Putamen (tissue), 1 donor: ENCODE measurements at regions not wholly inside any gene's neighbourhood (a gene's known extent, or its start where the extent isn't known, plus 50 kb on each side); places are given as distances from the start of the nearest gene placed in this dataset.
"Not testable (repeated sequence)": the region's sequence is repeated elsewhere in the genome, so short reads cannot be mapped to it uniquely, and the experiment has no call there.

Experiments used
- DNase-seq: peaks from one replicate; pipeline ENCODE4 v3.0.0-alpha.2; 2016; ENCODE audit warnings: low spot score

DNA sequence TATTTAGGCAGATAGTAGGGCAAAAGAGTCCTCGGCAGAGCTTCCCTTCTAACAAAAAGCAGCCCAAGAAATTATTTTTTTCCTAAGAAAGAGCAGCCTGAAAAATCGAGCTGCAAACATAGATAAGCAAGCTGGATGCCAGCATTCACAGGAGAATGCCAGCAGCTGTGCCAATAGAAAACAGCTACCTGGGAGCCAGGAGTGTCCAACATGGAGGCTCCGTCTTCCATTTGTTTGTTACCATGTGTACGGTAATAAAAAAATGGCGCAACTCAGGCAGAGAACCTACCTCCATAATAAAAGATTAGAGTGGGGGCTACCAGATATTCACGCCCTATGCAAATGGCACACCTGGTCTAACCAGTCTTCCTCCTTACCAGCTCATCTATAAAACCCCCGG is 77.6 kb upstream of the IPO5 start:
- DNase-seq: no peak

- DNase-seq: no peak
These were observed 74.8 kb upstream of the IPO5 start for GRCh38 chr13:97878431-97879375.

DNA sequence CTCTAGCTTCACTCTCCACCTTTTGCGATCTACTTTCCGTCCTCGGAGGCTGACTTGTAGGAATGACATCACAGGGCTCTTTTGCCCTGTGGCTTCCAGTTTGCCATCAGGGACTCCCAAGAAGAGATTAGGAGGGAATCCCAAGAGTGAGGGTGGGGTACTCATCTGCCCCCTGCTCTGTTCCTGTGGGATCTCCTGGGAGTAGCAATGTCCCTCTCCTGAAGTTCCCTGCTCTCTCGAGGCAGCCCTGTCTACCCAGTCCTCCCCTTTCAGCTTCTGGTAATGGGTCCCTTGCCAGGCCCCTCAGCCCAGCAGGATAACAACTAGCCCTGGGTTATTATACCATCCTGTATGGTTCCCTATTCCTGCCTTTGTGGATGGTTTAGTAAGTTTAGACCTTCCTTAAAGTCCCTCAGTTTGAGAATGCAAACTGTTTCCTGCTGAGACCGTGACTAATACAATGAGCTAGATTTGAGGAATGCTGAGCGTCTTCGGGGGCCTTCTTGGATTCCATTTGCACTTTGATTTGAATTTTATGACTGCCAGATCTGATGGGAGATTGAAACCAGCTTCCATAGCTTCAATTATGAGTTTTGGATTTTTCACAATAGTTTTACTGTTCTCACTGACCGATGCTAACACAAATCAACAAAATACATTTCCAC is 73.7 kb upstream of the IPO5 start:
- DNase-seq: no peak

GRCh38 chr13:97880311-97880675 is 73.2 kb upstream of the IPO5 start:
- DNase-seq: no peak

- no peak for DNase-seq
These were observed 71.9 kb upstream of the IPO5 start for GRCh38 chr13:97881556-97881955.

GRCh38 chr13:97883396-97883795 is 70.1 kb upstream of the IPO5 start:
- no peak for DNase-seq

- no peak for DNase-seq
These were observed 68.6 kb upstream of the IPO5 start for GRCh38 chr13:97884707-97885468.

DNA sequence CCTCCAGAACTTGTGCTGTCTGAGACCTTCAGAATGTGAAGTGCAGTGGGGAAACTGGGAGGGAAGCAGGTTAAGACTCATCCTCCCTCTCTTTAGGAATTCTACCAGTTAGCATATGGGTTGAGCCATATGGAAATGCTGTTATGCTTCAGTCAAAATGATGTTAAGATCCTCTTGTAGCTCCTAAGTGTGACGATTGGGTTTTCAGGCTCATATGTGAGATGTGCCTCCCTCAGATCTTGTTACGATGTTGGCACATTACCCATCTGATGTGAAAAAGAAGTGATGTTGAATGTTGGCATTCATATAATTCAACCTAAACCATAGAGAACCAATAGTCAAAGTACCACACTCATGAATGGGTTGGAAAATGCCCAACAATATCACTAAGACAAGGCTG is 67.8 kb upstream of the IPO5 start:
- no peak for DNase-seq

- DNase-seq: no peak
These were observed 63.7 kb upstream of the IPO5 start for GRCh38 chr13:97889803-97890202.

DNA sequence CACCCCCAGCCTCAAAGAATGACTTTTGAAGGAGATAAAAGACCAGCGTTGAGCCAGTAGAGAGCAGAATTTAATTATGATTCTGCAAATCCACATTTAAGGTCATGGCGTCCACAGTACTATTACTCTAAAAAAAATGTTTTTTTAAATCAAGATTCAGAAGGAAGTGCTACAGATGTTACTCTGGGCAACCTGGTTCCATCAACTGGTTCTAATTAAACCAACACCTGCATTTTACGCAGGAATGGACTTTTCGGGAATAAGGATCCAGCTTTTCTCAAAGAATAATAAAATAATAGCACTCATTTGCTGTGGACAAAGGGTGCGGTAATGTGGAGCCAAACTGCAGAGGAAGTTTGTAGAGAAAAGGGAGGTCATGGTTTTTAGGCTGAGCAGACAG is 62.9 kb upstream of the IPO5 start:
- DNase-seq: no peak

GRCh38 chr13:97891964-97892363 is 61.5 kb upstream of the IPO5 start:
- DNase-seq: not testable (repeated sequence)

DNA sequence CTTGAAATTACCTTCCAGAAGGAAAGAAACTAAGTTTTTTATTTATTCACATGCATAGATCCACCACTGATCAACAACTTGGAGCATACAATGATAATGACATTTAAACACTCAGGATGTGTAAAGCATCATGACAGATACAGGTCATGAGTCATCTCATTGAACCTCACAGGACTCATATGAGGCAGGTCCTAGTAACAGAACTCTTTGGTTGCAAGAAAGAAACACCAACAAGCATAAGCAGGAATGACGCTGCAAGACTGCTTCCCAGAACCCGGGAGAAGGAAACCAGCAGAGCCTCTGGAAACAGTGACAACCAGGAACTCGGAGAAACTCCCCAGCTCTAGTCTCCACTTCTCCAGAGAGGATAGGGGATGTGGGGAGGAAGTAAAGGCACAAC is 60.8 kb upstream of the IPO5 start:
- DNase-seq: no peak

GRCh38 chr13:97895383-97895782 is 58.1 kb upstream of the IPO5 start:
- DNase-seq: no peak

- DNase-seq: no peak
These were observed 57.0 kb upstream of the IPO5 start for GRCh38 chr13:97896446-97896845.

DNA sequence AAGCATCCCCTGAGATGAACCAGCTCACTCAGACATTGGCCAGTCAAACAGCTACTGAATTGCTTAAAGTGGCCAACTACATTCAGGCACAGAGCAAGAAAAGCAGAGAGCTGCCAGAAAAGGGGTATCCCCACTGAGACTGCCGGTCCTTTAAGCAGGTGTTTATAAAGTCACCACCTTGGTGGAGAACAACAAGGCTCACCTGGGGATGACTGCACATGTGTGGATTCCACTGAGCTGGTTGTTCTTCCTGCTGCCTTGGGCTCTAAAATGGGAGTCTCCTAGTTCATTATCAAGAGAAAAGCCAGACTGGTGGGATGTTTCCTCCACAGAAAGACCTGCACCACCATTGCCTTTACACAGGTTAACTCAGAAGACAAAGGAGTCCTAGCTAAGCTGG is 51.8 kb upstream of the IPO5 start:
- no peak for DNase-seq
